Memory B cell (primary cell): ENCODE measurements at regions not wholly inside any gene's neighbourhood (a gene's known extent, or its start where the extent isn't known, plus 50 kb on each side); places are given as distances from the start of the nearest gene placed in this dataset.

ENCODE experiments used
- ATAC-seq: fragments of 150-1000 bp; cut with Tn5 transposase; 2 replicates; pipeline ENCODE4 v1.10.0; 2021; ENCODE audit warnings: low read depth, mild to moderate bottlenecking, moderate library complexity
- DNase-seq, 2 donors: peaks; one replicate each; pipeline ENCODE4 v3.0.0; 2022; ENCODE audit warnings: low spot score in 2 of 2
- H3K27ac Mint-ChIP-seq: one replicate; pipeline ENCODE4 v1.8.0; 2022; ENCODE audit warnings: mild to moderate bottlenecking, moderate library complexity, mixed read lengths
- H3K27me3 Mint-ChIP-seq: one replicate; pipeline ENCODE4 v1.8.0; 2022; ENCODE audit warnings: mixed read lengths
- H3K36me3 Mint-ChIP-seq: one replicate; pipeline ENCODE4 v1.8.0; 2022; ENCODE audit warnings: mild to moderate bottlenecking, mixed read lengths
- H3K4me1 Mint-ChIP-seq: one replicate; pipeline ENCODE4 v1.8.0; 2022; ENCODE audit warnings: mixed read lengths
- H3K4me3 Mint-ChIP-seq: one replicate; pipeline ENCODE4 v1.8.0; 2022; ENCODE audit warnings: mild to moderate bottlenecking, moderate library complexity, mixed read lengths
- H3K9me3 Mint-ChIP-seq: one replicate; pipeline ENCODE4 v1.8.0; 2022; ENCODE audit warnings: mixed read lengths

- Mint-ChIP-seq H3K27ac (no peak overlapping the region), H3K36me3 (no peaks in the 10 kb centered on the region), H3K27me3 (no peaks in the 10 kb centered on the region), H3K4me3 (no peak overlapping the region), H3K4me1 (no peaks in the 10 kb centered on the region), H3K9me3 (no peaks in the 10 kb centered on the region)
- no peak for DNase-seq
- ATAC-seq = no peak
These were observed 431.5 kb upstream of the SGCD start for GRCh38 chr5:155895484-155895883.

- DNase-seq = no peak
- no peak overlapping the region for H3K4me3 Mint-ChIP-seq
These were observed 429.2 kb upstream of the SGCD start for GRCh38 chr5:155897761-155898160.

DNA sequence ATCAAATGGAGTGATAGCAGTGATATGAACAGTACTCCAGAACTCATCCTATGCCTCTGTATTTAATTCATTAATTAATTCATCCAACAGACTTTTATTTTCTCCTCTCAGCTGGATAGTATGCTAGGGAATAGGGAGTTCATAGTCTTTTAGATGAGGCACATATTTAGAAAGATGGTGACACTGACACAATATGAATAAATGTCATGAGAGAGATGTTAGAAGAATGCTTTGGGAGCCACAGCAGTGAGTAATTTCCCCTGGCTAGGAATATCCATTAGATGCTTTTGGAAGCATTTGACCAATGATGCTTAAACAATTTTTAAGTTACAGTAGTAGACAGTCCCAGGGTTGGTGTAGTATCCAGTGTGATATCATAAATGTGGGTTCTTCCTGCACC, 428.7 kb upstream of the SGCD start:
- no peaks in the 10 kb centered on the region for H3K4me1 Mint-ChIP-seq
- no peak overlapping the region for H3K4me3 Mint-ChIP-seq
- DNase-seq (no peak), ATAC-seq (no peak)
- no peaks in the 10 kb centered on the region for H3K27me3 Mint-ChIP-seq
- H3K36me3 Mint-ChIP-seq = no peaks in the 10 kb centered on the region
- no peaks in the 10 kb centered on the region for H3K9me3 Mint-ChIP-seq
- no peak overlapping the region for H3K27ac Mint-ChIP-seq

More at GRCh38 chr5:155897761-155898160, 429.2 kb upstream of the SGCD start:
- H3K4me1 Mint-ChIP-seq = no peaks in the 10 kb centered on the region
- H3K27ac Mint-ChIP-seq = no peak overlapping the region
- ATAC-seq = no peak
- H3K9me3 Mint-ChIP-seq = no peaks in the 10 kb centered on the region
- H3K27me3 Mint-ChIP-seq = no peaks in the 10 kb centered on the region
- no peaks in the 10 kb centered on the region for H3K36me3 Mint-ChIP-seq

DNA sequence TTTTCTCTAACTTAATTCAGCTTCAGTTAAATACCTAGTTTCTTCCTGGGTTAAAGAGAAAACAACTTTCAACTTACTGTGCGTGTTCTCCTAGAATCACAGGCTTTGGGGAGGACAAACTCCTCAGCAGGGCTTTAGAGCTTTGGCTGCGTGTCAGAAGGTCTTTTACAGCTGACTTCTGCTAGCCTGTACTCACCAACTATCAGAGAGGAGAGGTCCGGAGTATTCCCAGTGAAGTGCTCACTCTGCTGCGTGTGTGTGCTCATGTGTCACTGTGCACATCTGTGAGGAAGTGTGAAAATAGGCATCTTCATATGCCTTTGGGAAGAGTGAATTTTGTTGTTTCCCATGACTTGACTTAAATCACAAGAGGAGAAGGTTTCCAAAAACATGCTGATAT, 423.2 kb upstream of the SGCD start:
- ATAC-seq (no peak), DNase-seq (no peak)
- H3K4me1 Mint-ChIP-seq = no peaks in the 10 kb centered on the region
- H3K27ac Mint-ChIP-seq = no peak overlapping the region
- no peak overlapping the region for H3K4me3 Mint-ChIP-seq
- H3K9me3 Mint-ChIP-seq = no peaks in the 10 kb centered on the region
- no peaks in the 10 kb centered on the region for H3K27me3 Mint-ChIP-seq
- H3K36me3 Mint-ChIP-seq = no peaks in the 10 kb centered on the region

- Mint-ChIP-seq H3K36me3 (no peaks in the 10 kb centered on the region), H3K4me3 (no peak overlapping the region), H3K27ac (no peak overlapping the region), H3K27me3 (no peaks in the 10 kb centered on the region), H3K4me1 (no peaks in the 10 kb centered on the region), H3K9me3 (no peaks in the 10 kb centered on the region)
- ATAC-seq = no peak
- no peak for DNase-seq
These were observed 421.6 kb upstream of the SGCD start for GRCh38 chr5:155905364-155905763.

DNA sequence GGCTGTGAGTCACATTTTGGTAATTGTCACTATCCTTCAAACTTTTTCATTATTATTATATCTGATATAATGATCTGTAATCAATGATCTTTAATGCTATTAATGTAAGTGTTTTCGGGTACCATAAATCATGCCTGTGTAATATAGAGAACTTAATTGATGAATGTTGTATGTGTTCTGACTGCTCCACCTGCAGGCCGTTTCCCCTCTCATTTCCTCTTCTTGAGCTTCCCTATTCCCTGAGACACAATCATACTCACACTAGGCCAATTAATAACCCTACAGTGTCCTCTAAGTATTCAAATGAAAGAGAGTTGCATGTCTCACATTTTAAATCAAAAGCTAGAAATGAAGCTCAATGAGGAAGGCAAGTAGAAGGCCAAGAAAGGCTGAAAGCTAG, 420.9 kb upstream of the SGCD start:
- DNase-seq = no peak

GRCh38 chr5:155908543-155908942, 418.4 kb upstream of the SGCD start:
- no peak for ATAC-seq

More for the DNA sequence above, 420.9 kb upstream of the SGCD start:
- no peaks in the 10 kb centered on the region for H3K4me1 Mint-ChIP-seq
- no peaks in the 10 kb centered on the region for H3K9me3 Mint-ChIP-seq
- H3K36me3 Mint-ChIP-seq = no peaks in the 10 kb centered on the region
- no peaks in the 10 kb centered on the region for H3K27me3 Mint-ChIP-seq
- H3K27ac Mint-ChIP-seq = no peak overlapping the region
- H3K4me3 Mint-ChIP-seq = no peak overlapping the region
- no peak for ATAC-seq

DNA sequence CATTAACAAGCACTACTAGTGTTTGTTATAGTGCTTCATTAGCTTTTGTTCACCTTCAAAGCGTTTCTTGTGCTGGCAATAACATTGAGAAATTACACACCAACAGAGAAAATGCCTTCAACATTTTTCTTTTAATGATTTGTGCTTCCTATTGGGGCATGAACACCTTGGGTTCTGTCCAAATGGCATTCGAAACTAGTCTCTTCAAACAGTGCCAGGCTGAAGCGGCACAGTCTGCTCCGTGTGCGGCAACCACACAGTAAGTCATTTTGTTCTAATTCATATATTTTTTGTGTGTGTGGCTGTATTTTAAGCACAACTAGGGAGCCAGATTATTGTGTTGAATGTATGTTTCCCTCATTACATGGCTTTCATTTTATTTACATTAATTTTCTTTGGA, 414.7 kb upstream of the SGCD start:
- no peak for DNase-seq
- no peak for ATAC-seq
- Mint-ChIP-seq H3K27ac (no peak overlapping the region), H3K9me3 (no peaks in the 10 kb centered on the region), H3K27me3 (peaks cover 1% of the 10 kb centered on the region), H3K4me1 (no peaks in the 10 kb centered on the region), H3K4me3 (no peak overlapping the region), H3K36me3 (no peaks in the 10 kb centered on the region)

More at GRCh38 chr5:155908543-155908942, 418.4 kb upstream of the SGCD start:
- Mint-ChIP-seq H3K27me3 (peaks cover 1% of the 10 kb centered on the region), H3K4me1 (no peaks in the 10 kb centered on the region), H3K27ac (no peak overlapping the region), H3K4me3 (no peak overlapping the region), H3K36me3 (no peaks in the 10 kb centered on the region), H3K9me3 (no peaks in the 10 kb centered on the region)
- DNase-seq = no peak

DNA sequence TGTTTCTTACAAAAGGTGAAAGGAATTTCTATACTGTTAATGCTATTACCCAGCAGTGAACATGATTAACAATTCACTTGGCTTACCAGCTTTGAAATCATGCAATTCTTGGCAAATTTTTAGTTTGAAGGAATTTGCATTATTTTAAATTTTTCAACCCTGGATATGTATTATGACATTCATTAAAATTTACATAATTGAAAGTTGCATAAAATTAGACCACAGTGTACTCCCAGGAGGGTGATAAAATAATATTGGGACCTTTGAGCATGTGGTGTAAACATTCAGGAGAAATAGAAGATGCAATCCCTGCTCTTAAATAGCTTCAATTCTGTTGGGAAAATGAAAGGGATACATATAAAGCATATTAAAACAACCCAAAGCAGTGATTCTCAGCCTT, 412.2 kb upstream of the SGCD start:
- H3K4me1 Mint-ChIP-seq = no peaks in the 10 kb centered on the region
- ATAC-seq (no peak), DNase-seq (no peak)
- no peak overlapping the region for H3K27ac Mint-ChIP-seq
- H3K36me3 Mint-ChIP-seq = no peaks in the 10 kb centered on the region
- no peak overlapping the region for H3K4me3 Mint-ChIP-seq
- H3K27me3 Mint-ChIP-seq = peaks cover 1% of the 10 kb centered on the region
- peaks cover 2% of the 10 kb centered on the region for H3K9me3 Mint-ChIP-seq

DNA sequence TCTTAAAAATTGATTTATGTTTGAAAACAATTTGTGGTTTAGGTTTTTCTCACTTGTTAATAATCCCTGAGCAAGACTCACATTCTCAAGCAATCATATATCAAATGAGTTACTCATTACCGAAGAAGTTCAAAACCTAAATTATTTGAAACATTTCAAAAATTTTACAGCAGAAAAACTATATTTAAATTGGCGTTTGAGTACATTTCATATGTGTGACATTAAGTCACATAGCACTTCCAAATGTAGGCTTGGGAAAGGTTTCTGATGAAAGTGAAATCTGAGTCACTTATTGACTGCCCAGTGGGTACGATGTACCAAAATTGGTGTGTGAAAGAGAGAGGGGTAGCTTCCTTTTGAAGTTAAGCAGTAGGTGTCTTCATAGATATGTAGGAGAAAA, 411.4 kb upstream of the SGCD start:
- peaks cover 4% of the 10 kb centered on the region for H3K9me3 Mint-ChIP-seq
- H3K4me1 Mint-ChIP-seq = no peaks in the 10 kb centered on the region
- DNase-seq (no peak), ATAC-seq (no peak)
- H3K27ac Mint-ChIP-seq = no peak overlapping the region
- H3K27me3 Mint-ChIP-seq = peaks cover 4% of the 10 kb centered on the region
- no peaks in the 10 kb centered on the region for H3K36me3 Mint-ChIP-seq
- no peak overlapping the region for H3K4me3 Mint-ChIP-seq

DNA sequence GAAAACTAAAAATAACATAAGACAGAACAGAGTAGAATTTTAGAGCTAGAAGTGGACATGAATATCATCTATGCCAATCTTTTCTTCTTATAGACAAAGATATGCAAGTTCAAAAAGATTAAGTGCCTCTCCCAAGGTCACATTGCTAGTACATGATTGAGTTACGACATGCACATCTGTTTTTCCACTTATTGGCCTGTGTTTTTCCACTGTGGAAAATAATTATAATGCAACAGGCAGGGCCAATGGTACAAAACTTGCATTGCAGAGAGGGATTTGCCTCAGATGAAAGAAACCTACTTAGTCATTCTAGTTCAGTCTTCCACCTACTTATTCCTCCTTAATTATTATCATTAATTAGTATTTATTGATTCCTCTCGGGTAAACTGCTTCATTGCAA, 407.8 kb upstream of the SGCD start:
- Mint-ChIP-seq H3K9me3 (peaks cover 5% of the 10 kb centered on the region), H3K4me1 (no peaks in the 10 kb centered on the region), H3K27ac (no peak overlapping the region), H3K36me3 (no peaks in the 10 kb centered on the region), H3K27me3 (peaks cover 7% of the 10 kb centered on the region), H3K4me3 (no peak overlapping the region)
- DNase-seq (no peak), ATAC-seq (no peak)

DNA sequence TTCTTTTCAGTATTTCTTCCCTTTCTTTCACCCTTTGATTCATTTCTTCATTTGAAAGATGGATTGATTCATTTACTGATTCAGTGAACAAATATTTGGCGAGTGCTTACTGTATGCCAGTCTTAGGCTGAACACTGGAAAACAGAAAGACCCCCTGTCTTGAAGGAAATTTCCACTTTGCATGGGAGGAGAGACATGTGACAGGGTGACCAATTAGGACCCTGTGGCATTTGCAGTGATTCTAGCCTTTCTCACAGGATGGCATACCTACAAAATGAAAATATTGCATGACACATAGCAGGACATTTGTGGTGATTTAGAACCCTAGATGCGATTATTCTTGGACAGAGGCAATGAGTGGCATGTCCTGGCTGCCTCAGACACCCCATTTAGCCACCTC, 407.2 kb upstream of the SGCD start:
- H3K4me1 Mint-ChIP-seq = no peaks in the 10 kb centered on the region
- H3K36me3 Mint-ChIP-seq = no peaks in the 10 kb centered on the region
- H3K27me3 Mint-ChIP-seq = peaks cover 7% of the 10 kb centered on the region
- H3K4me3 Mint-ChIP-seq = no peak overlapping the region
- ATAC-seq (no peak), DNase-seq (no peak)
- peaks cover 5% of the 10 kb centered on the region for H3K9me3 Mint-ChIP-seq
- no peak overlapping the region for H3K27ac Mint-ChIP-seq

DNA sequence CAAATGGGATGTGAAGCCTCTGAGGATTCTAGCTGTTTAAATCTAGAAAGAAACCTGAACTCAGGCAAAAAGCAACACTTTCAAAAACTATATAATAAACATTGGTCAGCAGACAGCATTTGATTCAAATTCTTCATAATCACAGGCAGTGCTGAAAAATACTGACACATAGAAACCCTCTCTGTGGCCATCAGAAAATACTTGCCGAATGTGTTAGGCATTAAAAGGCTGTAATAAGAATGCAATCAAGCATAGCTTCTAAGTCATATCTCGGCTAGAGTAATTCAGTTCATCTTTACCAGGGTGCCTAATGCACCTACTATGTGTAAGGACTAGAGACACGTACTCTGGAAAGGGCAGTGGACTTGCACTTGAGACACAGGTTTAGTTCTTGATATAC, 405.3 kb upstream of the SGCD start:
- Mint-ChIP-seq H3K9me3 (peaks cover 5% of the 10 kb centered on the region), H3K4me1 (no peaks in the 10 kb centered on the region)

DNA sequence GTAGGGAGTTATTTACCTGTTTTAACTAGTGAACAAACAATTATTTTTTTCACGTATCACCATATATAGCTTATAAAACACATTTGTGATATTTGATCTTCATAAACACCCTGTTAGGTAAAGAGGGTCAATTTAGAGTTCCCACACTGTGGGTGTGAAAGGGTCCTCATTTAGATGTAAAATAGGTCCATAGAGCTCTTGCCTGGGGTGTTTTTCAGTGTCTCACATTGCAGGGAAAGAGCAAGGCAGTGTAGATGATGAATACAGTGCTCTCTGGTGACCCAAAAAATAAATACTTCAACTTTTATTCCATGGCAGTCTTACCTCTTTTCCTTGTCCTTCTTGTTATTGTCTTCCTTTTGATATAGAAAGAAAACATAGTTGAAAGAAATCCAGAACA, 403.2 kb upstream of the SGCD start:
- Mint-ChIP-seq H3K4me1 (no peaks in the 10 kb centered on the region), H3K4me3 (no peak overlapping the region), H3K27me3 (peaks cover 7% of the 10 kb centered on the region), H3K27ac (no peak overlapping the region), H3K9me3 (peaks cover 4% of the 10 kb centered on the region), H3K36me3 (no peaks in the 10 kb centered on the region)
- ATAC-seq (no peak), DNase-seq (no peak)

More for the DNA sequence above, 405.3 kb upstream of the SGCD start:
- no peak for ATAC-seq
- Mint-ChIP-seq H3K4me3 (no peak overlapping the region), H3K27me3 (peaks cover 7% of the 10 kb centered on the region), H3K36me3 (no peaks in the 10 kb centered on the region), H3K27ac (no peak overlapping the region)
- no peak for DNase-seq

DNA sequence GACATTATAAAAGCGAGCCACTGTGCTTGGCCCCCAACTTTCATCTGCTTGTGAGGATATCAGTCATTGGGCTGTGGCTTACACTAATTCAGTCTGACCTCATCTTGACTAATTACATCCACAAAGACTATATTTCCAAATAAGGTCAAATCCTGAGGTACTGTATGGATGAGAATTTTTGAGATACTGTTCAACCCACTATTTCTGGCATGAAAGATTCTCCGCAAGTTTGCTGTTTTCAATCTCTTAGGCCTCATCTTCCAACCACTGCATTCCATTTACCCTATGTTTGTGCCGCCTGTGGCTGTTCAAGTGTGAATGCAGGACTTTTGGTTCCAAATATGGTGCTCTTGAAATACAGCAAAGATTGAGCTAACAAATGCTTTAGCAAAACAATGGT, 400.9 kb upstream of the SGCD start:
- peaks cover 5% of the 10 kb centered on the region for H3K27me3 Mint-ChIP-seq
- no peaks in the 10 kb centered on the region for H3K36me3 Mint-ChIP-seq
- no peaks in the 10 kb centered on the region for H3K4me1 Mint-ChIP-seq
- ATAC-seq (no peak), DNase-seq (no peak)
- H3K4me3 Mint-ChIP-seq = no peak overlapping the region
- H3K9me3 Mint-ChIP-seq = peaks cover 1% of the 10 kb centered on the region
- H3K27ac Mint-ChIP-seq = no peak overlapping the region

GRCh38 chr5:155926766-155927165, 400.2 kb upstream of the SGCD start:
- DNase-seq (no peak), ATAC-seq (no peak)
- Mint-ChIP-seq H3K27me3 (peaks cover 3% of the 10 kb centered on the region), H3K4me3 (no peak overlapping the region), H3K36me3 (no peaks in the 10 kb centered on the region), H3K4me1 (no peaks in the 10 kb centered on the region), H3K9me3 (peaks cover 1% of the 10 kb centered on the region), H3K27ac (no peak overlapping the region)
